PFSK-1 (cell line): ENCODE measurements at regions not wholly inside any gene's neighbourhood (a gene's known extent, or its start where the extent isn't known, plus 50 kb on each side); places are given as distances from the start of the nearest gene placed in this dataset.

ENCODE experiments used
- FOXP2 ChIP-seq: optimal IDR thresholded peaks from 2 replicates; pipeline ENCODE3; 2011; ENCODE audit warnings: borderline replicate concordance, control low read depth, inconsistent platforms; ENCODE audit not compliant: insufficient read depth; ENCODE audit errors: extremely low read length, extremely low read depth
- POLR2AphosphoS5 ChIP-seq: IDR thresholded peaks from 2 replicates; pipeline ENCODE4 v1.6.1; 2012; ENCODE audit warnings: low read depth, mild to moderate bottlenecking, control low read depth, low read length, moderate library complexity
- SIN3A ChIP-seq: IDR thresholded peaks from 2 replicates; pipeline ENCODE4 v1.6.1; 2012; ENCODE audit warnings: mild to moderate bottlenecking, low read length, moderate library complexity, borderline replicate concordance; ENCODE audit not compliant: insufficient read depth
- TAF1 ChIP-seq: IDR thresholded peaks from 2 replicates; pipeline ENCODE4 v1.6.1; 2012; ENCODE audit warnings: low read length, control low read depth, borderline replicate concordance; ENCODE audit not compliant: insufficient read depth
- TF ChIP-seq, protein P1 (sequence below), 2 experiments: IDR thresholded peaks; 2 replicates each; pipeline versions ENCODE4 v1.6.1 to v1.8.0; 2011 to 2012; ENCODE audit warnings: low read depth in 2 of 2, low read length in 2 of 2, control low read depth in 1 of 2, inconsistent platforms in 1 of 2, mild to moderate bottlenecking in 1 of 2, moderate library complexity in 1 of 2; ENCODE audit not compliant: insufficient read depth in 1 of 2

DNA sequence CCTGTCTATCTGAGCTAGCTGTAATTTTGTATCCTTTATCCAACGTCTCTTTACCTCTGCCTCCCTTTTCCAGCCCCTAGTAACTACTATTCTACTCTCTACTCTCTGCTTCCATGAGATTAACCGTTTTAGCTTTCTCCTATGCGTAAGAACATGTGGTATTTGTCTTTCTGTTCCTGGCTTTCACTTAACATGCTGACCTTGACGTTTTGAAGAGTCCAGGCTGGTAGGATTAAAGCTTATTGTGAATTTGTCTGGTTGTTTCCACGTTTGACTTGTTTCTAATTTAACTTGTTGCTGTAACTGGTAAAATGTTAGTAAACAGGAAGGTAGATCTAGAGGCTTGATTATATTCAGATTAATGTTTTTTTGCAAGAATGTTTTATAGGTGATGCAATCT lies 385.3 kb downstream of the PSAT1 start:
- TF ChIP-seq FOXP2: no peak
- TF ChIP-seq POLR2AphosphoS5: no peak
- TF ChIP-seq, protein P1, sequence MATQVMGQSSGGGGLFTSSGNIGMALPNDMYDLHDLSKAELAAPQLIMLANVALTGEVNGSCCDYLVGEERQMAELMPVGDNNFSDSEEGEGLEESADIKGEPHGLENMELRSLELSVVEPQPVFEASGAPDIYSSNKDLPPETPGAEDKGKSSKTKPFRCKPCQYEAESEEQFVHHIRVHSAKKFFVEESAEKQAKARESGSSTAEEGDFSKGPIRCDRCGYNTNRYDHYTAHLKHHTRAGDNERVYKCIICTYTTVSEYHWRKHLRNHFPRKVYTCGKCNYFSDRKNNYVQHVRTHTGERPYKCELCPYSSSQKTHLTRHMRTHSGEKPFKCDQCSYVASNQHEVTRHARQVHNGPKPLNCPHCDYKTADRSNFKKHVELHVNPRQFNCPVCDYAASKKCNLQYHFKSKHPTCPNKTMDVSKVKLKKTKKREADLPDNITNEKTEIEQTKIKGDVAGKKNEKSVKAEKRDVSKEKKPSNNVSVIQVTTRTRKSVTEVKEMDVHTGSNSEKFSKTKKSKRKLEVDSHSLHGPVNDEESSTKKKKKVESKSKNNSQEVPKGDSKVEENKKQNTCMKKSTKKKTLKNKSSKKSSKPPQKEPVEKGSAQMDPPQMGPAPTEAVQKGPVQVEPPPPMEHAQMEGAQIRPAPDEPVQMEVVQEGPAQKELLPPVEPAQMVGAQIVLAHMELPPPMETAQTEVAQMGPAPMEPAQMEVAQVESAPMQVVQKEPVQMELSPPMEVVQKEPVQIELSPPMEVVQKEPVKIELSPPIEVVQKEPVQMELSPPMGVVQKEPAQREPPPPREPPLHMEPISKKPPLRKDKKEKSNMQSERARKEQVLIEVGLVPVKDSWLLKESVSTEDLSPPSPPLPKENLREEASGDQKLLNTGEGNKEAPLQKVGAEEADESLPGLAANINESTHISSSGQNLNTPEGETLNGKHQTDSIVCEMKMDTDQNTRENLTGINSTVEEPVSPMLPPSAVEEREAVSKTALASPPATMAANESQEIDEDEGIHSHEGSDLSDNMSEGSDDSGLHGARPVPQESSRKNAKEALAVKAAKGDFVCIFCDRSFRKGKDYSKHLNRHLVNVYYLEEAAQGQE (IDR thresholded peaks at IDR 0.05; ENCODE audit: insufficient read depth in 1 of 2, low read depth in 2 of 2, low read length in 2 of 2): no peak
- TF ChIP-seq SIN3A: no peak
- no peak for TF ChIP-seq TAF1

DNA sequence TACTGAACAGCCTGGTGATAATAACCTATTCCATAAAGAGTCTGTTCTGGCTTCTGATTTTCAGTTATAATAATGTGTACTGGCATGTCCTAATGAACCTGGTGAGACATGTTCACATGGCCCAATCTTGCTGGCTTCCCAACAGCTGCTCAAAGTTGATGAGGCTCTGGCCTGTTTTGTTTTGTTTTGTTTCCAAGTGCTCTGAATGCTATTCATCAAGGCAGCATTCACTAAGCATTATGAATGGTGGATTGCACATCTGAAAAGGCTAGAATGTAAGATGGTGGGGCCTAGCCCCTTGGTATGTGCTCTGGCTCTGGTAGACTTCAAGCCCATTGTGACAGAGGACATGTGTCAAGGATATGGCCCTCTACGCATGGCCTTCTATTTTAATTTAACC lies 388.5 kb downstream of the PSAT1 start:
- TF ChIP-seq POLR2AphosphoS5: no peak

DNA sequence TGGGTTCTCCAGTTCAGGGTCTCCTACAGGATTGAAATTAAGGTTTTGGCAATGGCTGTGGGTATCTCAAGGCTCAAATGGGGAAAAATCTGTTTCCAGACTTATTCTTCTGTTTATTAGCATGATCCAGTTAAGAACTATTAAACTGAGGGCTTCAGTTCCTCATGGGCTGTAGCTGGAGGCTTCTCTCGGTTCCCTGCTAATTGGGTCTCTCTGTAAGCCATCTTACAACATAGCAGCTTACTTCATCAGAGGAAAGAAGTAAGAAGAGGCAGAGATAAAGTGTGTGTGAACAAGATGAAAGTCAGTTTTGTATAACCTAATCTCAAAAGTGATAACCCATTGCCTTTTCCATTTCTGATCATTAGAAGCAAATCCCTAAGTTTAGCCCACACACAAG lies 391.9 kb downstream of the PSAT1 start:
- no peak for TF ChIP-seq TAF1
- TF ChIP-seq FOXP2: no peak

DNA sequence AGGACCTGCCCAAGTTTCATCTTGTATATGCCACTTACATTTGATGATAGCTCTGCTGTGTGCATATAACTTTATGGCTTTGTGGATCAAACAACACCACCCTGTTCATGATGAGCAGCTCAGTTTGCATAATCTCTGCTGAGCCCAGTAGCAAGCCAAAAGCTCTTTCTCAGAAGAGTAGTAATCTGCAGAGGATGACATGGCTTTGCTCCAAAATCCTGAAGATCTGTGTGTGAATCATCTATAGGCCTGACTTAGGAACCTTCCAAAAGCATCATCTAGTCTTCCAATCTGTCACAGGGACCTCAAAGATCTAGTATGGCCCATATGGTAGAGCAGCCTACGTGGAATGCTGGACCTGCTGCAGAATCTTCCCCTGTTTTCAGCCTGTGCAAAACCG lies 394.6 kb downstream of the PSAT1 start:
- TF ChIP-seq, protein P1 (IDR thresholded peaks at IDR 0.05; ENCODE audit: insufficient read depth in 1 of 2, low read depth in 2 of 2, low read length in 2 of 2): no peak
- TF ChIP-seq TAF1 (no peak), FOXP2 (no peak), POLR2AphosphoS5 (no peak), SIN3A (no peak)

DNA sequence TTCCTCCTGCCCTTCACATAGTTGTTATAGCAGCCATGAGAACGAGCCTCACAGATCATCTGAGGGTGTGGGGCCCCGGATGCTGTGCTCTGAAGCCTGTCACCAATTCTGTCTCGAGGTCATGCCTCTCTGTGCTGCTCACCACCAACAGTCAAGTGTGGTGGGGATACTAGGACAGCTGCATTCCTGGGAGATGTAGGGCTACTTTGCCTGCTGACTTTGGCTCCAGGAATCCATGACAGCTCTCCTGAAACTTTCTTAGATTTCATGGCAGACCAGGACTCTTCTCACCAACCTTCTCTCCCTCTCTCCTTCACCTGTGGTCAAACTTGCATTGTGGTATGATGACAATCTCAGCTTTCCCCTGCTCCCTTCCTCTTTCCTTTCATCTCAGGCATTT lies 395.9 kb downstream of the PSAT1 start:
- TF ChIP-seq FOXP2: no peak
- TF ChIP-seq TAF1: no peak
- no peak for TF ChIP-seq POLR2AphosphoS5
- TF ChIP-seq SIN3A: no peak
- TF ChIP-seq, protein P1 (IDR thresholded peaks at IDR 0.05; ENCODE audit: insufficient read depth in 1 of 2, low read depth in 2 of 2, low read length in 2 of 2): no peak

DNA sequence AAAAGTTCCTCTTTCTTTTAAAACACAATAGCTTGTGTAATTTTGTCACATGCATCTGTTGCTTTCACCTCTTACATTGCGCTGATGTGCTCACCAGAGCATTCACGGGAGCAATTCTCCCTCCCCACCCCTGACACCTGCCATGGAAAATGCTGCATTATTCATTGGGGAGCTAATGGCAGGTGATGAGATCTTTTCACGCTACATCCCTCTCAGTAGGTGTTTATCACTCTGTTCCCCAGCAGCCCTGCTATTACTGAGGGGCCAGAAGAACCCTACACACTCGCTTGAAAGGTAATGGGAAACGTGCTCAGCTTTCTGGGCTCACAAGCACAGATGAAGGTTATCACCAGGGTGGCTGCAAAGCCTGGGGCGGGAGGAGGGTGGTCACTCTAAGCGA lies 398.0 kb downstream of the PSAT1 start:
- no peak for TF ChIP-seq TAF1
- TF ChIP-seq, protein P1 (IDR thresholded peaks at IDR 0.05; ENCODE audit: insufficient read depth in 1 of 2, low read depth in 2 of 2, low read length in 2 of 2): no peak
- TF ChIP-seq POLR2AphosphoS5: no peak
- no peak for TF ChIP-seq SIN3A
- TF ChIP-seq FOXP2: no peak
